Endothelial cell of umbilical vein (primary cell): ENCODE measurements at regions not wholly inside any gene's neighbourhood (a gene's known extent, or its start where the extent isn't known, plus 50 kb on each side); places are given as distances from the start of the nearest gene placed in this dataset.

ENCODE experiments used
- BruUV-seq: library from RNA; stranded (reverse); fragments of 400-500 nt; replicated peaks from 2 replicates; lab custom pipeline; 2021; lab: Mats Ljungman, UMichigan
- CTCF ChIA-PET: fragments of 300-600, 350-600 bp; sonication (Branson Sonifier 250); formaldehyde crosslinking; loops from one replicate; lab custom pipeline; 2021; ENCODE audit warnings: antibody characterized with exemption, inconsistent platforms; lab: Charles Lee
- POLR2A ChIA-PET: fragments of 300-600, 350-600 bp; sonication (Branson Sonifier 250); formaldehyde crosslinking; loops from one replicate; lab custom pipeline; 2021; ENCODE audit warnings: antibody characterized with exemption, inconsistent platforms; lab: Charles Lee
- DNase-seq: peaks from one replicate; pipeline ENCODE4 v3.0.0-alpha.2; 2011; ENCODE audit warnings: low read depth, low spot score
- FAIRE-seq: peaks from 2 replicates; lab custom pipeline; 2011; peaks lifted over from hg19 to GRCh38; lab: Jason Lieb, UNC
- H2AFZ ChIP-seq: 2 replicates; pipeline ENCODE4 v1.6.0; 2012; ENCODE audit warnings: low read depth, low read length, control low read depth, inconsistent platforms
- H3K27ac ChIP-seq: 2 replicates; pipeline ENCODE4 v1.5.1; 2011; ENCODE audit warnings: low read depth, mild to moderate bottlenecking, control low read depth, low read length, moderate library complexity; ENCODE audit not compliant: insufficient read depth
- H3K27me3 ChIP-seq, 2 experiments: 2 replicates each; pipeline versions ENCODE4 v1.6.0 to v1.6.1; 2011; ENCODE audit warnings: low read length in 2 of 2, mixed read lengths in 1 of 2; ENCODE audit not compliant: control insufficient read depth in 2 of 2, insufficient read depth in 2 of 2
- H3K36me3 ChIP-seq, 2 experiments: 2 replicates in 1 of 2; 3 replicates in 1 of 2; pipeline ENCODE4 v1.5.1; 2011; ENCODE audit warnings: low read length in 2 of 2, mild to moderate bottlenecking in 1 of 2, moderate library complexity in 1 of 2; ENCODE audit not compliant: control insufficient read depth in 2 of 2, insufficient read depth in 2 of 2; ENCODE audit errors: extremely low read depth in 1 of 2
- H3K4me1 ChIP-seq: 3 replicates; pipeline ENCODE4 v1.5.1; 2011; ENCODE audit warnings: mild to moderate bottlenecking, low read length; ENCODE audit not compliant: control insufficient read depth, insufficient read depth; ENCODE audit errors: extremely low read depth
- H3K4me2 ChIP-seq: 2 replicates; pipeline ENCODE4 v1.6.1; 2011; ENCODE audit warnings: low read length, control low read depth, mixed read lengths; ENCODE audit not compliant: insufficient read depth
- H3K4me3 ChIP-seq, 3 experiments: fragments of 200-600 bp in 1 of 3; sonication (generic), shearing (Covaris generic) in 1 of 3; replicated peaks in 1 of 3; 2 replicates each; pipeline ENCODE4 v1.5.1; 2011 to 2016; ENCODE audit warnings: control low read depth in 3 of 3, low read length in 3 of 3, mild to moderate bottlenecking in 2 of 3, inconsistent platforms in 1 of 3, low read depth in 1 of 3, moderate library complexity in 1 of 3; ENCODE audit not compliant: insufficient read depth in 1 of 3
- H3K79me2 ChIP-seq: 2 replicates; pipeline ENCODE4 v1.6.0; 2012; ENCODE audit warnings: low read length, inconsistent platforms; ENCODE audit not compliant: control insufficient read depth, insufficient read depth
- H3K9ac ChIP-seq: replicated peaks from 2 replicates; pipeline ENCODE3; 2011; ENCODE audit warnings: low read length, control low read depth; ENCODE audit not compliant: insufficient read depth; ENCODE audit errors: extremely low read depth
- H3K9me1 ChIP-seq: replicated peaks from 3 replicates; pipeline ENCODE4 v1.6.0; 2011; ENCODE audit warnings: mild to moderate bottlenecking, low read length; ENCODE audit not compliant: control insufficient read depth, insufficient read depth; ENCODE audit errors: extremely low read depth
- H3K9me3 ChIP-seq: replicated peaks from 2 replicates; pipeline ENCODE4 v1.5.1; 2012; ENCODE audit warnings: low read length, inconsistent platforms; ENCODE audit not compliant: control insufficient read depth, insufficient read depth
- H4K20me1 ChIP-seq: replicated peaks from 2 replicates; pipeline ENCODE3; 2011; ENCODE audit warnings: mild to moderate bottlenecking, low read length; ENCODE audit not compliant: control insufficient read depth, insufficient read depth; ENCODE audit errors: extremely low read depth
- EZH2 ChIP-seq: IDR thresholded peaks from 2 replicates; pipeline ENCODE4 v1.6.1; 2012; ENCODE audit warnings: borderline replicate concordance, low read depth, mild to moderate bottlenecking, moderate library complexity, low read length, inconsistent platforms; ENCODE audit not compliant: severe bottlenecking
- FOS ChIP-seq: IDR thresholded peaks from 2 replicates; pipeline ENCODE4 v1.6.1; 2011; ENCODE audit warnings: mild to moderate bottlenecking, low read length, moderate library complexity, borderline replicate concordance; ENCODE audit not compliant: insufficient read depth
- GATA2 ChIP-seq: IDR thresholded peaks from 2 replicates; pipeline ENCODE4 v1.7.0; 2011; ENCODE audit warnings: low read depth, mild to moderate bottlenecking, moderate library complexity, mixed read lengths, low read length; ENCODE audit not compliant: insufficient read length, insufficient read depth
- JUN ChIP-seq: IDR thresholded peaks from 2 replicates; pipeline ENCODE4 v1.6.1; 2011; ENCODE audit warnings: borderline replicate concordance, low read depth; ENCODE audit not compliant: insufficient read length, insufficient read depth
- MYC ChIP-seq: IDR thresholded peaks from one replicate; pipeline ENCODE4 v1.6.1; 2011; ENCODE audit warnings: mild to moderate bottlenecking, low read depth, low read length
- POLR2A ChIP-seq: IDR thresholded peaks from 2 replicates; pipeline ENCODE4 v1.6.1; 2012; ENCODE audit warnings: low read depth, mild to moderate bottlenecking, control low read depth, low read length
- POLR2AphosphoS5 ChIP-seq: IDR thresholded peaks from 2 replicates; pipeline ENCODE4 v1.6.1; 2012; ENCODE audit warnings: low read depth, mild to moderate bottlenecking, control low read depth, low read length, moderate library complexity; ENCODE audit not compliant: insufficient read depth
- dilution Hi-C: fragments of 300-500 bp; cut with MboI; formaldehyde crosslinking; loops from one replicate; pipeline ENCODE4 v1.15.0; 2019; ENCODE audit warnings: low sequenced_read_pairs; ENCODE audit not compliant: extremely low pct_ligation_motif_present
- intact Hi-C: fragments of 100-400 bp; cut with micrococcal nuclease; formaldehyde crosslinking; loops from one replicate; pipeline ENCODE4 v1.10.0; 2022
- TF ChIP-seq, protein P1 (sequence below): IDR thresholded peaks from 2 replicates; pipeline ENCODE4 v1.6.1; 2011; ENCODE audit not compliant: insufficient read depth, insufficient read length
- TF ChIP-seq, protein P2 (sequence below), 2 donors: IDR thresholded peaks; 1 replicate in 1 of 2; 2 replicates in 1 of 2; pipeline ENCODE4 v1.5.1; 2011; ENCODE audit warnings: low read length in 2 of 2, mild to moderate bottlenecking in 2 of 2, moderate library complexity in 2 of 2, control low read depth in 1 of 2, inconsistent platforms in 1 of 2, low read depth in 1 of 2; ENCODE audit not compliant: insufficient read depth in 1 of 2; ENCODE audit errors: extremely low read depth in 1 of 2

DNA sequence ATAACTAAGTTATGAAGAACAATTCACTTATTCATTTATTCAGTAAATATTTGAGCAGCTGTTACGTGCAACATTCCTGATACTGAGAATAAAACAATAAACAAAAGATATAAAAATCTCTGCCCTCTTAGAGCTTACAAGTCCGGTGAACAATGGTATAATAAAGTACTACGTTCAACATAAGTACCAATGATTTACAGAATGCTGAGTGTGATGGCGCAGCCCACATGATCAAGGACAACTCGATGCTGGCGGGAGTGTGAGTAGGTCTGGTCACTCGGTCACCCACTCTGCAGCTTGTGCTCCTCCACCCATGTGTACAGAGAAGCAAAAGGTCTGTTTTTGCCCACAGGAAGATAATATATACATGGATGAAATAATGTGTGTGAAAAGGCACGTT is 254.3 kb downstream of the BCL11A start:
- intact Hi-C loops: no loop called here
- dilution Hi-C loops: no loop called here
- FAIRE-seq: no peak

More for the DNA sequence above, 254.3 kb downstream of the BCL11A start:
- Histone ChIP-seq H3K79me2 (no peaks in the 10 kb centered on the region), H2AFZ (no peak overlapping the region), H3K4me3 (no peak overlapping the region), H3K4me2 (no peak overlapping the region), H3K27ac (no peak overlapping the region), H3K9me1 (no peaks in the 10 kb centered on the region), H3K9me3 (no peaks in the 10 kb centered on the region), H3K9ac (no peak overlapping the region), H3K36me3 (no peaks in the 10 kb centered on the region), H3K27me3 (no peaks in the 10 kb centered on the region), H4K20me1 (no peaks in the 10 kb centered on the region), H3K4me1 (no peaks in the 10 kb centered on the region)
- CTCF ChIA-PET: no interaction called here
- DNase-seq: no peak
- no TSS peak for BruUV-seq
- TF ChIP-seq POLR2AphosphoS5: no peak
- TF ChIP-seq EZH2: no peak
- TF ChIP-seq MYC: no peak
- TF ChIP-seq, protein P1, sequence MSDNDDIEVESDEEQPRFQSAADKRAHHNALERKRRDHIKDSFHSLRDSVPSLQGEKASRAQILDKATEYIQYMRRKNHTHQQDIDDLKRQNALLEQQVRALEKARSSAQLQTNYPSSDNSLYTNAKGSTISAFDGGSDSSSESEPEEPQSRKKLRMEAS: no peak
- TF ChIP-seq JUN: no peak
- no peak for TF ChIP-seq GATA2
- TF ChIP-seq, protein P2, sequence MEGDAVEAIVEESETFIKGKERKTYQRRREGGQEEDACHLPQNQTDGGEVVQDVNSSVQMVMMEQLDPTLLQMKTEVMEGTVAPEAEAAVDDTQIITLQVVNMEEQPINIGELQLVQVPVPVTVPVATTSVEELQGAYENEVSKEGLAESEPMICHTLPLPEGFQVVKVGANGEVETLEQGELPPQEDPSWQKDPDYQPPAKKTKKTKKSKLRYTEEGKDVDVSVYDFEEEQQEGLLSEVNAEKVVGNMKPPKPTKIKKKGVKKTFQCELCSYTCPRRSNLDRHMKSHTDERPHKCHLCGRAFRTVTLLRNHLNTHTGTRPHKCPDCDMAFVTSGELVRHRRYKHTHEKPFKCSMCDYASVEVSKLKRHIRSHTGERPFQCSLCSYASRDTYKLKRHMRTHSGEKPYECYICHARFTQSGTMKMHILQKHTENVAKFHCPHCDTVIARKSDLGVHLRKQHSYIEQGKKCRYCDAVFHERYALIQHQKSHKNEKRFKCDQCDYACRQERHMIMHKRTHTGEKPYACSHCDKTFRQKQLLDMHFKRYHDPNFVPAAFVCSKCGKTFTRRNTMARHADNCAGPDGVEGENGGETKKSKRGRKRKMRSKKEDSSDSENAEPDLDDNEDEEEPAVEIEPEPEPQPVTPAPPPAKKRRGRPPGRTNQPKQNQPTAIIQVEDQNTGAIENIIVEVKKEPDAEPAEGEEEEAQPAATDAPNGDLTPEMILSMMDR (IDR thresholded peaks at IDR 0.05; ENCODE audit: extremely low read depth in 1 of 2, insufficient read depth in 1 of 2, low read depth in 1 of 2, low read length in 2 of 2): no peak
- TF ChIP-seq FOS: no peak
- no peak for TF ChIP-seq POLR2A
- POLR2A ChIA-PET: no interaction called here
